Medulla oblongata (tissue), 1 donor: ENCODE measurements at regions not wholly inside any gene's neighbourhood (a gene's known extent, or its start where the extent isn't known, plus 50 kb on each side); places are given as distances from the start of the nearest gene placed in this dataset.
"Not testable (repeated sequence)": the region's sequence is repeated elsewhere in the genome, so short reads cannot be mapped to it uniquely, and the experiment has no call there.

Source experiments
- DNase-seq: peaks from one replicate; pipeline ENCODE4 v3.0.0-alpha.2; 2015; ENCODE audit errors: extremely low spot score

GRCh38 chr5:174625591-174626350, 98.6 kb upstream of the MSX2 start:
- DNase-seq: peak; percentile 12

DNA sequence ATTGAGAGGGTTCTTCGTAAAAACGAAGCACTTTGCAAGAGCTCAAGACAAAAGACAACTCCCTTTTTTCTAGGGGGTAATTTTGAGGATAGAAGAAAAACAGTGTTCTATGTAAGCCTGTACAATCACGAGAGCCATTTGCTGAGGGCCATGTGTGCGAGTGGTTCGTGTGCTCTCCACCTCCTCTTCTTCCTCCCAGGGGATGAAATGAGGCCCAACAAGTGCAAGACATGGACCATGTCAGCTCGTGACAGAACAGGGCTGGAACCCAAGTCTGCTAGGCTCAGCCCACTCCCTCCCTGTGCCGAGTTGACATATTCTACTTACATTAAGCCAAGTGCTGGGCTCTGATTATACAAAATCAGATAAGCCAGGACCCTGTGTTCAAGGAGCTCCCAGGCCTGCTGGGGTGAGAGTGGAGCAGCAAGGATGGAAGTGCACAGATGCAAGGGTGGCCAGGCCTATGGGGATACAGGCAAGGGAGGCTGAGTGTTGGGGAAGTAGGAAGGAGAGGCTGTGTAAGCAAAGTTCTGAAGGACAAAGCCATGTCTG, 97.9 kb upstream of the MSX2 start:
- no peak for DNase-seq

GRCh38 chr5:174636094-174636493, 88.3 kb upstream of the MSX2 start:
- DNase-seq: no peak

DNA sequence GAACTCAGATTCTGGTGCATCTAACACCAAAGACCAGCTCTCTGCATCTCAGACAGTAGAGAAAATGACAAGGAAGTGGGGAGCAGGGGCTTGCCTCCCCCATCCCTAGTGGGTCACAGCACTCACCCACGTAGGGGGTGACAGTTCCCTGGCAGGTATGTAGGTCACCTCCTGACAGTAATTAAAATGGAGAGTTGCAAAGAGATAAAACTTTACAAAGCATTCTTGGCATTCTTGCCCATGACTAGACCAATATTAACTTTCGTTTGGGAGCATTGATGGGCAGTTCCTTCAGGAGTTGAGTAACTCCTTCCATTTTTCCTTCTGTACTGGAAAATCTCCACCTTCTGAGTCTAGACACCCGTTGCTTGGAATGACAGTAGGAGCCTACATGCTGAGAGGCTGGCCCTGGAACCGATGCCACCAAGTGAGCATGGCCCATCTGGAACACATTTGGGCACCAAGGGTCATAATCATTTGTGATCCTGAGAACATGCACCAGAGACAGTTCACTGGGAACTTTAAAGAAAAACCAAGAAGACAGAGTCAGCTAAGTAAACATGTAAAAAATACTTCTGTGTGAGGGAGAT, 81.5 kb upstream of the MSX2 start:
- no peak for DNase-seq

- DNase-seq: no peak
Measured at GRCh38 chr5:174644436-174644835, 79.9 kb upstream of the MSX2 start.

GRCh38 chr5:174644923-174645322, 79.5 kb upstream of the MSX2 start:
- DNase-seq: no peak

- no peak for DNase-seq
Measured at GRCh38 chr5:174645677-174646076, 78.7 kb upstream of the MSX2 start.

- DNase-seq: not testable (repeated sequence)
Measured at GRCh38 chr5:174648618-174649017, 75.8 kb upstream of the MSX2 start.

DNA sequence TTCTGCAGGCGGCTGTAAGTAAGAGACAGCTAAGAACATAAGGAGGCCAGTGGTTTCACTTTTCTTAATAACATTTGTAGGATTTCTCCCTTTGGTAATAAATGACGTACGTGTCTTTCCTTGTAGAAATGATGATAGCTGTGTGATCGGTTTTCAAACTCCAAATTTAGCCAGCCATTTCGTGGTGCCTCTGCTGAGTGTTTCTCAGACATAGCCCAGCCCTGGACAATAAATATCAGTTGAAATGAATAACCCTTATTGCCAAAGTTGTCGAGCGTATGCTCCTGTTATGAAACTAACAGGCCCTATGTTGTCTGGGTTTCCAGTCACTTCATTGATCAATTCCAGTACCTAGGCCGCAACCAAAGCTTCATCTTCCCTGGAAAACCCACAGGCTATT, 75.0 kb upstream of the MSX2 start:
- no peak for DNase-seq

DNA sequence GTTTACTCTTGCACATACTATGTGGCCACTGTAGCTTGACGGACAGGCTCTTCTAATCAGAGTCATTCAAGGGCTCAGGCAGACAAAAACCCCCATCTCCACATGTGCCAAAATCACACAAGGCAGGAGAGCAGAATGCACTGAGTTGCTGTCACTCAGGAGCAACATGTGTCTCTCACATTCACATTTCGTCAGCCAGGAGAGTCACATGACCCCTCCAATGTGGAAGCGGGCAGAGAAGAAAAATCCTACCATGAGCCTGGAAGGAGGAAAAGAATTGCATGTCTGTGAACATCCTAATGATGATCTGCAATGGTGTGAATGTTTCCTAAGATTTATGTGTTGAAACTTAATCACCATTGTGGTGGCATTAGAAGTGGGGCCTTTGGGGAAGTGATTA, 69.9 kb upstream of the MSX2 start:
- no peak for DNase-seq

DNA sequence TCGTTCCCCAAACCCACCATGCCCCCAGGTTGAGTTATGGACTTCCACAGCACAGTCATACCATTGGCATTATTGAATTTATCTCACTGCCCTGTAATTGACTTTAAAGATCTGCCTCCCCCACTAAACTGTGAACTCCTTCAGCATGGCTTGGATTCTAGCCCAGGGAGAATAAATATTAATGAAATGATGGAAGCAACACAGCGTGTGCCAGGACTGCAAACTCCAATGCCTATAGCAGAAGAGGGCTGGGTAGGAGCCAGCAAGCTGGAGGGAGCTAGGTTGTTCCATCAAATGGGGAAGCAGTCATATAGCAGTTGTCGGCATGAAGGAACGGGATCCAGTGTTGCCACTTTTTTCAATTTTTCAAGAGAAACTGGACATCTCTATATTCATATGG, 69.0 kb upstream of the MSX2 start:
- DNase-seq: no peak

DNA sequence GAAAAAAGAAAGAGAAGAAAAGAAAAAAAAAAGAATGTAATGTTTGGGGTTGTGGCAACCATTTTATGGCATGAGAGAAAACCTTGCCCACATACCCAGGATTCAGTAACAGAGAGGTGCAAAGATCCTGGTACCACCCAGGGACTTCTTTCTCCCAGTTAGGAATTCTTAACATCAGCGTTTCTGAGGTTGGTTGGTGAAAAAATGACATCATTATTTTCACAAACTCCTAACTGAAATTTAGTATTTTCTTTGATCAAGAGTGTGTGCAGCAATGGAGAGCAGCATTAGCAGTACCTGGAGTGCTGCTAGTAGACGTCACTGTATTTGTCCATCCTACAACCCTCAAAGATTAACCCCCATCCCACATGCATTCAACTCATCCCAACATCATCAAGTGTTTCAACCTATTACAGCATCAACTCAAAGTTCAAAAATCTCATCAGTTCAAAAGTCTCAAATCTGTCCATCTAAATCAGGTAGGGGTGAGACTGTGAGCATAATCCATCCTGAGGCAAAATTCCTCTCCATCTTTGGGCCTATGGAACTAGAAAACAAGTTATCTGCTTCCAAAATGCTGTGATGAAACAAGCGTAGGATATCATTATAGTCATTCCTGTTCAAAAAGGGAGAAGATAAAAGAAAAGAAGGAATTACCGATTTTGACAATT, 60.1 kb upstream of the MSX2 start:
- no peak for DNase-seq

GRCh38 chr5:174665347-174665746, 59.0 kb upstream of the MSX2 start:
- no peak for DNase-seq

GRCh38 chr5:174667526-174667925, 56.9 kb upstream of the MSX2 start:
- no peak for DNase-seq

DNA sequence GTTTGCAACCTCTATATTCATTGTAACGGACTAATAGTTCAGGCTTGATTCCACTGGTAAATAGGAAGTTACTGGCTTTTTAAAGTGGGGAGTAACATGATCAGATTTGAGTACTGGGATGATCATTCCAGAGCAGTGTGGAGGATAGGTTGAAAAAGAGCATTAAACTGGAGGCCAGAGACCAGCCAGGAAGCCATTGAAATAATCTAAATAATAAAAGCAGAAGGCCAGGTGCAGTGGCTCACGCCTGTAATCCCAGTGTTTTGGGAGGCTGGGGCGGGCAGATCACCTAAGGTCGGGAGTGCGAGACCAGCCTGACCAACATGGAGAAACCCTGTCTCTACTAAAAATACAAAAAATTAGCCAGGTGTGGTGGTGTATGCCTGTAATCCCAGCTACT, 56.0 kb upstream of the MSX2 start:
- no peak for DNase-seq
